MCF 10A (cell line): ENCODE measurements at regions not wholly inside any gene's neighbourhood (a gene's known extent, or its start where the extent isn't known, plus 50 kb on each side); places are given as distances from the start of the nearest gene placed in this dataset.

Experiments used
- BruUV-seq: library from RNA; stranded (reverse); fragments of 400-500 nt; replicated peaks from 2 replicates; lab custom pipeline; 2021; lab: Mats Ljungman, UMichigan
- CTCF ChIA-PET: fragments of 300-600 bp; sonication (Branson Sonifier 250); formaldehyde crosslinking; extraction: SDS; loops from one replicate; lab custom pipeline; 2021; ENCODE audit warnings: antibody characterized with exemption, inconsistent platforms; lab: Yijun Ruan, JAX
- POLR2A ChIA-PET: fragments of 300-600, 350-650 bp; sonication (Branson Sonifier 250); formaldehyde crosslinking; extraction: SDS; loops from one replicate; lab custom pipeline; 2020; ENCODE audit warnings: antibody characterized with exemption, inconsistent platforms; lab: Yijun Ruan, JAX
- DNase-seq: peaks from one replicate; pipeline ENCODE4 v3.0.0-alpha.2; 2018; ENCODE audit not compliant: unreplicated experiment
- H3K27ac Mint-ChIP-seq: one replicate; pipeline ENCODE4 v1.8.0; 2022; ENCODE audit warnings: mild to moderate bottlenecking, low read depth, mixed read lengths; ENCODE audit not compliant: unreplicated experiment
- H3K27me3 Mint-ChIP-seq: one replicate; pipeline ENCODE4 v1.8.0; 2022; ENCODE audit warnings: mixed read lengths; ENCODE audit not compliant: insufficient read depth, unreplicated experiment
- H3K36me3 Mint-ChIP-seq: one replicate; pipeline ENCODE4 v1.8.0; 2022; ENCODE audit warnings: mild to moderate bottlenecking, moderate library complexity, mixed read lengths; ENCODE audit not compliant: insufficient read depth, unreplicated experiment
- H3K4me1 Mint-ChIP-seq: one replicate; pipeline ENCODE4 v1.8.0; 2022; ENCODE audit warnings: mixed read lengths; ENCODE audit not compliant: insufficient read depth, unreplicated experiment
- H3K4me3 Mint-ChIP-seq: one replicate; pipeline ENCODE4 v1.8.0; 2022; ENCODE audit warnings: mild to moderate bottlenecking, moderate library complexity, mixed read lengths; ENCODE audit not compliant: unreplicated experiment
- H3K9me3 Mint-ChIP-seq: one replicate; pipeline ENCODE4 v1.8.0; 2022; ENCODE audit warnings: mixed read lengths; ENCODE audit not compliant: unreplicated experiment
- intact Hi-C: fragments of 100-400 bp; cut with micrococcal nuclease; formaldehyde crosslinking; loops from 2 replicates; pipeline ENCODE4 v1.14.1; 2022
- TF ChIP-seq, protein P1 (sequence below): fragments of 200-600 bp; IDR thresholded peaks from one replicate; pipeline ENCODE4 v1.8.0; 2022; ENCODE audit warnings: antibody characterized with exemption, mild to moderate bottlenecking; ENCODE audit not compliant: unreplicated experiment

DNA sequence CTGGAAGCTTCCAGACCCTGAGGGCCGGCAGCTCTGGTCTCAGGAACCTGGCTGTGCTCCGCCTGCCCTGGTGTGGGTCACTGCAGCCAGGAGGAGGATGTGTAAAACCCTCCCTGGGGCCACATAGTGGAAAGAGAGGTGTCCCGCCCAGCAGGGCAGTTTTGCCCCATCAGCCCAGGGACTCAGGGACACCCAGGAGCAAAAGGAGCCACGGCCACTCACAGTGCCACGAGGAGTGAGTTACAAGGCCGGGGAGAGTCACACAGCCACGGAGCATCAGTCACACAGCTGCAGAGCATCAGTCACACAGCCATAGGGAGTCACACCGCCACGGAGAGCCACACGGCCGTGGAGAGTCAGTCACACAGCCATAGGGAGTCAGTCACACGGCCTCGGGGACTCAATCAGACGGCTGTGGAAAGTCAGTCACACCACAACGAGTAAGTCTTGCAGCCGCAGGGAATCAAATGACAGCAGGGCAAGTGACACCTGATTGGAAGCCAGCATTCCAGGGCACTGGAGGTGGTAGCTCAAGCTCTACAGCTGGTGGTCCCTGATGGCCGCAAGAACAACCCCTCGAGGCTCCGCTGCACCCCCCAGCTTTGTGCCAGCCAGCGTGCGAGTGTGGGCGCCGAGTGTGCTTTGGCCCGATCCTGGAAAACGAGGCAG lies 60.9 kb downstream of the DLL1 start:
- H3K27me3 Mint-ChIP-seq, result no peaks in the 10 kb centered on the region
- ChIA-PET CTCF (interaction anchor here (0.6 kb wide), 1 partner anchor 1377 kb away, joined by 4 read pairs; no protein-coding TSS in a partner anchor), POLR2A (no interaction called here)
- no peak overlapping the region for H3K27ac Mint-ChIP-seq
- no peaks in the 10 kb centered on the region for H3K9me3 Mint-ChIP-seq
- H3K4me3 Mint-ChIP-seq, result no peak overlapping the region
- peaks cover 30% of the 10 kb centered on the region for H3K4me1 Mint-ChIP-seq
- TF ChIP-seq, protein P1, sequence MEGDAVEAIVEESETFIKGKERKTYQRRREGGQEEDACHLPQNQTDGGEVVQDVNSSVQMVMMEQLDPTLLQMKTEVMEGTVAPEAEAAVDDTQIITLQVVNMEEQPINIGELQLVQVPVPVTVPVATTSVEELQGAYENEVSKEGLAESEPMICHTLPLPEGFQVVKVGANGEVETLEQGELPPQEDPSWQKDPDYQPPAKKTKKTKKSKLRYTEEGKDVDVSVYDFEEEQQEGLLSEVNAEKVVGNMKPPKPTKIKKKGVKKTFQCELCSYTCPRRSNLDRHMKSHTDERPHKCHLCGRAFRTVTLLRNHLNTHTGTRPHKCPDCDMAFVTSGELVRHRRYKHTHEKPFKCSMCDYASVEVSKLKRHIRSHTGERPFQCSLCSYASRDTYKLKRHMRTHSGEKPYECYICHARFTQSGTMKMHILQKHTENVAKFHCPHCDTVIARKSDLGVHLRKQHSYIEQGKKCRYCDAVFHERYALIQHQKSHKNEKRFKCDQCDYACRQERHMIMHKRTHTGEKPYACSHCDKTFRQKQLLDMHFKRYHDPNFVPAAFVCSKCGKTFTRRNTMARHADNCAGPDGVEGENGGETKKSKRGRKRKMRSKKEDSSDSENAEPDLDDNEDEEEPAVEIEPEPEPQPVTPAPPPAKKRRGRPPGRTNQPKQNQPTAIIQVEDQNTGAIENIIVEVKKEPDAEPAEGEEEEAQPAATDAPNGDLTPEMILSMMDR, result no peak
- no peaks in the 10 kb centered on the region for H3K36me3 Mint-ChIP-seq
- DNase-seq, result no peak
- intact Hi-C loops, result no loop called here
- no TSS peak for BruUV-seq

DNA sequence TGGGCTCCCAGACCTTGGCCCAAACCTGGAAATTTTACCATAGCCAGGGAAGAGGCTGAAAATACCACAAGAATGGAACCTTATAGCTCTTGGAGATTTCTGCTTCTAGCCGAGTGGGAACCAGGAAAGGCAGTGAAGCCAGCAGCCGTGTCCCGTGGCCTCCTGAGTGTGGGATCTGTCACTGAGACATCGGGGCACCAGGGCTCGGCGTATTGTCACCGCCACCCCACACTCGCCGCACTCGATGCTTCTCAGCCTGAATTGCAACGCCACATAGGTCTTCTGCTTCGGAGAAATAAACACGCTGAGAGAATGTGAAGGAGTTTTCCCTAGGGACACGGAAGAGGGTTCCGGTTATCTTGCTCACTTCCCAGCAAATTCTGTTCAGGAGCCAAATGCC lies 61.5 kb downstream of the DLL1 start:
- Mint-ChIP-seq H3K27ac (no peak overlapping the region), H3K36me3 (no peaks in the 10 kb centered on the region), H3K4me3 (no peak overlapping the region), H3K4me1 (peaks cover 36% of the 10 kb centered on the region), H3K27me3 (no peaks in the 10 kb centered on the region), H3K9me3 (no peaks in the 10 kb centered on the region)
- CTCF ChIA-PET, result no interaction called here
- TF ChIP-seq, protein P1, result no peak
- no TSS peak for BruUV-seq
- POLR2A ChIA-PET, result no interaction called here
- no peak for DNase-seq
- intact Hi-C loops, result no loop called here

DNA sequence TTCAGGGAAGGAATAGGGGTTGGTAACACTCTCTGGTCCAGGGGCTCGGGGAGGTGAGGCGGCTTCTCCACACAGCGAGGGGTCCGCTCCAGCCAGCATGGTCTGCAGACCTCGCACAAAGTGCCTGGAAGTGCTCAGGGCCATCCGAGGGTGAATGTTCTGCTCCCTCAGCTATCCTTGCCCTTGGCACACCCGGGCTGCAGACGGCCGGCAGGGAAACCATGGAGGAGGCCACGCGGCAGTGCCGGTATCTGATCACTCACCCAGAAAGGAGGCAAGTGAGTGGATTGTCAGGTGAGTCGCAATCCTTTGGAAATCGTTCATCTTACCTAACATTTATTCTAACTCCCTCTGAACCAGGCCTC lies 62.0 kb downstream of the DLL1 start:
- H3K27ac Mint-ChIP-seq, result no peak overlapping the region
- no TSS peak for BruUV-seq
- intact Hi-C loops, result no loop called here
- H3K4me1 Mint-ChIP-seq, result peaks cover 41% of the 10 kb centered on the region
- H3K36me3 Mint-ChIP-seq, result no peaks in the 10 kb centered on the region
- H3K9me3 Mint-ChIP-seq, result no peaks in the 10 kb centered on the region
- POLR2A ChIA-PET, result no interaction called here
- CTCF ChIA-PET, result no interaction called here
- H3K27me3 Mint-ChIP-seq, result no peaks in the 10 kb centered on the region
- no peak overlapping the region for H3K4me3 Mint-ChIP-seq
- TF ChIP-seq, protein P1, result no peak
- no peak for DNase-seq

DNA sequence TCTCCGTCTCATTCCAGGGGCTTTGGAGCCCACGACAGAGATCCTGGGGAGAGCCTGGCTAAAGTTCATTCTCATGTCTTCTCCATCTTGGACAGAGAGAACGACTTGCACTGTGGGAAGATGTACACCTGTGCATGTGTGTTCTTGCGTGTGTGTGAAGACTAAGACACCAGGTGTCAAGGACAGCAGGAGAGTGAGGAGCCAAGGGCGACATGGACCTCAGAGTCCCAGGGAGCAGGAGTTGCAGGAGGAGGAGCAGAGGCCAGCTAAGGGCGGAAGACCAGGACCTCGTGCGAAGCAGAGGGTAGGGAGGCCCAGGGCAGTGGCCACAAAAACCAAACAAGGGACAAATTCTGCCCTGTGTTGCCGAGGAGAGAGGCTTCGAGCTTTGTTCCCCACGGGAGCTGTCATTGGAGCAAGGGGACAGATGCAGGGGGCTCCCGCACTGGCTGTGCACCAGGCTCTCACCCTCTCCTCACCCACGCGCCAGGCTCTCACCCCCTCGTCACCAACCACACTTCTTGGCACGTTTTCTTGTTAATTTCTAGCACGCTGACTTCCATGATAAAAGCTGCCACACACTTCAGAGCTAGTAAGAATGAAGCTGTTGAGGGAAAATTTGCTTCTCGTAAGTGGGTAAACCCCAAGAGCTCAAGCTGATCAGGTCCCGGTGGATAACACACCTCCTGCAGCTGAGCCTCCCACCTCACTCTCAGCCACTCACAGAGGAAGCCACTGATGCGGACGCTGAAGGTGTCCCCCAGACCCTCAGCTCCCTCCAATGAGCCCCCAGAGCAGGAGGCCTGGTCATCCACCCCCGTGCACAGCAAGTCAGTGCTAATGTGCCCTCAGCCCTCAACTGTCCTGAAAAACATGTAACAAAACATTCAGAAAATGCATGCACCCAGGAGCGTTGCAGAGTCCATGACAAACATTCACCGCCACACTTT lies 62.6 kb downstream of the DLL1 start:
- Mint-ChIP-seq H3K9me3 (no peaks in the 10 kb centered on the region), H3K27me3 (no peaks in the 10 kb centered on the region), H3K4me1 (peaks cover 45% of the 10 kb centered on the region), H3K27ac (no peak overlapping the region), H3K4me3 (no peak overlapping the region), H3K36me3 (no peaks in the 10 kb centered on the region)
- POLR2A ChIA-PET, result no interaction called here
- TF ChIP-seq, protein P1, result no peak
- no peak for DNase-seq
- intact Hi-C loops, result no loop called here
- CTCF ChIA-PET, result interaction anchor here (0.7 to 0.8 kb wide), 2 partner anchors 66 to 105 kb away, joined by 3 read pairs; no protein-coding TSS in a partner anchor
- no TSS peak for BruUV-seq
